CD8-positive, alpha-beta memory T cell (primary cell): ENCODE measurements at regions not wholly inside any gene's neighbourhood (a gene's known extent, or its start where the extent isn't known, plus 50 kb on each side); places are given as distances from the start of the nearest gene placed in this dataset.

Experiments used
- CTCF ChIA-PET: fragments of 350-600 bp; sonication (Branson Sonifier 250); formaldehyde crosslinking; loops from one replicate; lab custom pipeline; 2021; ENCODE audit warnings: antibody characterized with exemption; lab: Charles Lee
- POLR2A ChIA-PET: fragments of 350-600 bp; sonication (Branson Sonifier 250); formaldehyde crosslinking; loops from one replicate; lab custom pipeline; 2021; ENCODE audit warnings: antibody characterized with exemption; lab: Charles Lee
- DNase-seq, 5 donors: peaks; one replicate each; pipeline versions ENCODE4 v3.0.0 to v3.0.0-alpha.2; 2020 to 2022; ENCODE audit warnings: mixed read lengths in 1 of 5
- H3K27ac ChIP-seq: one replicate; pipeline ENCODE4 v1.7.0; 2013; ENCODE audit warnings: low read depth, mild to moderate bottlenecking, low read length, moderate library complexity
- H3K27me3 ChIP-seq: 2 replicates; pipeline ENCODE4 v1.7.0; 2013; ENCODE audit warnings: low read length, mild to moderate bottlenecking; ENCODE audit not compliant: insufficient read depth, poor library complexity, severe bottlenecking
- H3K36me3 ChIP-seq: 2 replicates; pipeline ENCODE4 v1.7.0; 2013; ENCODE audit warnings: mild to moderate bottlenecking, low read length, moderate library complexity; ENCODE audit not compliant: insufficient read depth
- H3K4me1 ChIP-seq: 2 replicates; pipeline ENCODE4 v1.7.0; 2013; ENCODE audit warnings: mild to moderate bottlenecking, low read length, moderate library complexity; ENCODE audit not compliant: insufficient read depth
- H3K4me3 ChIP-seq: 2 replicates; pipeline ENCODE4 v1.7.0; 2013; ENCODE audit warnings: mild to moderate bottlenecking, low read length
- H3K9me3 ChIP-seq: 2 replicates; pipeline ENCODE4 v1.7.0; 2013; ENCODE audit warnings: mild to moderate bottlenecking, low read length
- H3K27ac Mint-ChIP-seq, 8 donors: one replicate each; pipeline ENCODE4 v1.8.0; 2020 to 2021; ENCODE audit warnings: mixed read lengths in 8 of 8, mild to moderate bottlenecking in 6 of 8, inconsistent platforms in 3 of 8, moderate library complexity in 3 of 8
- H3K27me3 Mint-ChIP-seq, 2 donors: one replicate each; pipeline ENCODE4 v1.8.0; 2020 to 2021; ENCODE audit warnings: mixed read lengths in 2 of 2, mild to moderate bottlenecking in 1 of 2, moderate library complexity in 1 of 2
- H3K36me3 Mint-ChIP-seq, 3 donors: one replicate each; pipeline ENCODE4 v1.8.0; 2020 to 2021; ENCODE audit warnings: mixed read lengths in 3 of 3, inconsistent platforms in 1 of 3, mild to moderate bottlenecking in 1 of 3
- H3K4me1 Mint-ChIP-seq, 3 donors: one replicate each; pipeline ENCODE4 v1.8.0; 2020 to 2021; ENCODE audit warnings: mixed read lengths in 3 of 3, inconsistent platforms in 1 of 3, mild to moderate bottlenecking in 1 of 3
- H3K4me3 Mint-ChIP-seq, 7 donors: one replicate each; pipeline ENCODE4 v1.8.0; 2020 to 2021; ENCODE audit warnings: mixed read lengths in 7 of 7, mild to moderate bottlenecking in 6 of 7, moderate library complexity in 4 of 7, inconsistent platforms in 2 of 7
- H3K9me3 Mint-ChIP-seq, 5 donors: one replicate each; pipeline ENCODE4 v1.8.0; 2020 to 2022; ENCODE audit warnings: mixed read lengths in 5 of 5, mild to moderate bottlenecking in 3 of 5, moderate library complexity in 2 of 5, inconsistent platforms in 1 of 5

GRCh38 chr14:28651148-28651547 is 115.4 kb upstream of the FOXG1 start:
- Histone ChIP-seq H3K4me3 (no peak overlapping the region), H3K36me3 (no peaks in the 10 kb centered on the region), H3K4me1 (no peaks in the 10 kb centered on the region), H3K9me3 (no peaks in the 10 kb centered on the region), H3K27me3 (no peaks in the 10 kb centered on the region), H3K27ac (no peak overlapping the region)
- ChIA-PET POLR2A (no interaction called here), CTCF (no interaction called here)
- DNase-seq, result no peak
- no peak overlapping the region for H3K27ac Mint-ChIP-seq
- H3K27me3 Mint-ChIP-seq, result no peaks in the 10 kb centered on the region
- no peaks in the 10 kb centered on the region for H3K36me3 Mint-ChIP-seq
- no peaks in the 10 kb centered on the region for H3K4me1 Mint-ChIP-seq
- H3K9me3 Mint-ChIP-seq, result peaks cover 7 to 61% (median 24%) of the 10 kb centered on the region in 5 donors
- no peak overlapping the region for H3K4me3 Mint-ChIP-seq

- ChIA-PET POLR2A (no interaction called here), CTCF (no interaction called here)
- no peaks in the 10 kb centered on the region for H3K36me3 Mint-ChIP-seq
- no peak overlapping the region for H3K4me3 Mint-ChIP-seq
- H3K27me3 ChIP-seq, result no peaks in the 10 kb centered on the region
- H3K9me3 ChIP-seq, result no peaks in the 10 kb centered on the region
- H3K4me1 ChIP-seq, result no peaks in the 10 kb centered on the region
- no peak overlapping the region for H3K27ac ChIP-seq
- peaks cover 3 to 54% (median 17%) of the 10 kb centered on the region in 5 donors for H3K9me3 Mint-ChIP-seq
- no peak overlapping the region for H3K4me3 ChIP-seq
- H3K4me1 Mint-ChIP-seq, result no peaks in the 10 kb centered on the region
- H3K27ac Mint-ChIP-seq, result no peak overlapping the region
- no peaks in the 10 kb centered on the region for H3K27me3 Mint-ChIP-seq
- H3K36me3 ChIP-seq, result no peaks in the 10 kb centered on the region
- no peak for DNase-seq
These were observed 113.8 kb upstream of the FOXG1 start for GRCh38 chr14:28652782-28653181.

GRCh38 chr14:28653521-28653920 is 113.1 kb upstream of the FOXG1 start:
- ChIA-PET POLR2A (no interaction called here), CTCF (no interaction called here)
- H3K4me3 Mint-ChIP-seq, result no peak overlapping the region

GRCh38 chr14:28656704-28657255 is 109.8 kb upstream of the FOXG1 start:
- H3K36me3 Mint-ChIP-seq, result no peaks in the 10 kb centered on the region
- no peaks in the 10 kb centered on the region for H3K4me1 Mint-ChIP-seq
- no peak overlapping the region for H3K27ac Mint-ChIP-seq
- no peak overlapping the region for H3K27ac ChIP-seq
- no peaks in the 10 kb centered on the region for H3K9me3 ChIP-seq
- no peak overlapping the region for H3K4me3 ChIP-seq
- H3K9me3 Mint-ChIP-seq, result peaks cover 0 to 53% (median 13%) of the 10 kb centered on the region in 5 donors
- H3K27me3 ChIP-seq, result no peaks in the 10 kb centered on the region
- no peaks in the 10 kb centered on the region for H3K27me3 Mint-ChIP-seq
- POLR2A ChIA-PET, result no interaction called here
- H3K36me3 ChIP-seq, result no peaks in the 10 kb centered on the region
- CTCF ChIA-PET, result no interaction called here
- no peak overlapping the region for H3K4me3 Mint-ChIP-seq
- H3K4me1 ChIP-seq, result no peaks in the 10 kb centered on the region
- no peak for DNase-seq

More at GRCh38 chr14:28653521-28653920, 113.1 kb upstream of the FOXG1 start:
- Histone ChIP-seq H3K4me1 (no peaks in the 10 kb centered on the region), H3K27me3 (no peaks in the 10 kb centered on the region), H3K9me3 (no peaks in the 10 kb centered on the region), H3K4me3 (no peak overlapping the region), H3K27ac (no peak overlapping the region), H3K36me3 (no peaks in the 10 kb centered on the region)
- Mint-ChIP-seq H3K4me1 (no peaks in the 10 kb centered on the region), H3K27ac (no peak overlapping the region), H3K27me3 (no peaks in the 10 kb centered on the region), H3K36me3 (no peaks in the 10 kb centered on the region), H3K9me3 (peaks cover 3 to 53% (median 16%) of the 10 kb centered on the region in 5 donors)
- no peak for DNase-seq

GRCh38 chr14:28661171-28661772 is 105.3 kb upstream of the FOXG1 start:
- H3K27me3 ChIP-seq, result no peaks in the 10 kb centered on the region
- H3K4me3 ChIP-seq, result no peak overlapping the region
- H3K27me3 Mint-ChIP-seq, result no peaks in the 10 kb centered on the region
- DNase-seq, result no peak
- no peak overlapping the region for H3K27ac Mint-ChIP-seq
- no peaks in the 10 kb centered on the region for H3K4me1 Mint-ChIP-seq
- peaks cover 0 to 37% (median 10%) of the 10 kb centered on the region in 5 donors for H3K9me3 Mint-ChIP-seq
- H3K9me3 ChIP-seq, result no peaks in the 10 kb centered on the region
- no peaks in the 10 kb centered on the region for H3K36me3 Mint-ChIP-seq
- no peaks in the 10 kb centered on the region for H3K36me3 ChIP-seq
- no peak overlapping the region for H3K4me3 Mint-ChIP-seq
- H3K27ac ChIP-seq, result no peak overlapping the region
- no peaks in the 10 kb centered on the region for H3K4me1 ChIP-seq
- CTCF ChIA-PET, result no interaction called here
- POLR2A ChIA-PET, result no interaction called here

GRCh38 chr14:28666961-28667360 is 99.6 kb upstream of the FOXG1 start:
- Mint-ChIP-seq H3K36me3 (no peaks in the 10 kb centered on the region), H3K27ac (no peak overlapping the region), H3K4me3 (no peak overlapping the region), H3K27me3 (peaks cover 0 to 1% of the 10 kb centered on the region in 2 donors), H3K9me3 (peaks cover 2 to 27% (median 16%) of the 10 kb centered on the region in 5 donors), H3K4me1 (no peaks in the 10 kb centered on the region)
- H3K9me3 ChIP-seq, result no peaks in the 10 kb centered on the region
- H3K4me3 ChIP-seq, result no peak overlapping the region
- no peak overlapping the region for H3K27ac ChIP-seq
- CTCF ChIA-PET, result no interaction called here
- POLR2A ChIA-PET, result no interaction called here
- H3K36me3 ChIP-seq, result no peaks in the 10 kb centered on the region
- no peaks in the 10 kb centered on the region for H3K27me3 ChIP-seq
- no peak for DNase-seq
- H3K4me1 ChIP-seq, result no peaks in the 10 kb centered on the region

GRCh38 chr14:28671425-28671824 is 95.2 kb upstream of the FOXG1 start:
- H3K9me3 Mint-ChIP-seq, result peaks cover 2 to 21% (median 15%) of the 10 kb centered on the region in 5 donors

GRCh38 chr14:28673056-28673455 is 93.5 kb upstream of the FOXG1 start:
- Histone ChIP-seq H3K4me1 (no peaks in the 10 kb centered on the region), H3K27me3 (no peaks in the 10 kb centered on the region), H3K9me3 (no peaks in the 10 kb centered on the region), H3K4me3 (no peak overlapping the region), H3K27ac (no peak overlapping the region), H3K36me3 (no peaks in the 10 kb centered on the region)
- CTCF ChIA-PET, result no interaction called here
- Mint-ChIP-seq H3K36me3 (no peaks in the 10 kb centered on the region), H3K9me3 (peaks cover 6 to 21% (median 8%) of the 10 kb centered on the region in 5 donors), H3K4me1 (no peaks in the 10 kb centered on the region), H3K27ac (no peak overlapping the region), H3K4me3 (no peak overlapping the region), H3K27me3 (peaks cover 0 to 1% of the 10 kb centered on the region in 2 donors)
- DNase-seq, result no peak
- POLR2A ChIA-PET, result no interaction called here

More at GRCh38 chr14:28671425-28671824, 95.2 kb upstream of the FOXG1 start:
- ChIA-PET POLR2A (no interaction called here), CTCF (no interaction called here)
- no peak for DNase-seq
- no peak overlapping the region for H3K27ac Mint-ChIP-seq
- H3K4me3 Mint-ChIP-seq, result no peak overlapping the region
- H3K36me3 ChIP-seq, result no peaks in the 10 kb centered on the region
- H3K36me3 Mint-ChIP-seq, result no peaks in the 10 kb centered on the region
- H3K27me3 ChIP-seq, result no peaks in the 10 kb centered on the region
- no peak overlapping the region for H3K4me3 ChIP-seq
- peaks cover 0 to 1% of the 10 kb centered on the region in 2 donors for H3K27me3 Mint-ChIP-seq
- H3K27ac ChIP-seq, result no peak overlapping the region
- H3K9me3 ChIP-seq, result no peaks in the 10 kb centered on the region
- H3K4me1 ChIP-seq, result no peaks in the 10 kb centered on the region
- H3K4me1 Mint-ChIP-seq, result no peaks in the 10 kb centered on the region
